PC-9 (cell line): ENCODE measurements at regions not wholly inside any gene's neighbourhood (a gene's known extent, or its start where the extent isn't known, plus 50 kb on each side); places are given as distances from the start of the nearest gene placed in this dataset.
A peak's percentile ranks its signal among the peaks of the same experiment; 100 is the strongest.

Source experiments
- BruUV-seq: library from RNA; stranded (reverse); fragments of 400-500 nt; replicated peaks from 2 replicates; lab custom pipeline; 2021; lab: Mats Ljungman, UMichigan
- CTCF ChIA-PET: fragments of 300-600 bp; sonication (Branson Sonifier 250); formaldehyde crosslinking; loops from one replicate; lab custom pipeline; 2022; ENCODE audit warnings: antibody characterized with exemption; lab: Charles Lee
- POLR2A ChIA-PET: fragments of 300-600 bp; sonication (Branson Sonifier 250); formaldehyde crosslinking; loops from one replicate; lab custom pipeline; 2022; ENCODE audit warnings: antibody characterized with exemption; ENCODE audit not compliant: unreplicated experiment; lab: Charles Lee
- DNase-seq, 2 experiments: peaks; one replicate each; pipeline versions ENCODE4 v3.0.0 to v3.0.0-alpha.2; 2015 to 2022; ENCODE audit warnings: mixed read lengths in 1 of 2
- H2AFZ ChIP-seq: fragments of 200-600 bp; sonication (generic); 2 replicates; pipeline ENCODE4 v1.8.1; 2017; ENCODE audit warnings: antibody characterized with exemption
- H3F3A ChIP-seq: fragments of 200-600 bp; sonication (generic); 2 replicates; pipeline ENCODE4 v1.8.1; 2017; ENCODE audit warnings: antibody characterized with exemption, mild to moderate bottlenecking, low read depth; ENCODE audit not compliant: insufficient read depth
- H3K27ac ChIP-seq: fragments of 200-600 bp; sonication (generic); 2 replicates; pipeline ENCODE4 v1.6.1; 2016; ENCODE audit warnings: mixed run types
- H3K27me3 ChIP-seq: fragments of 200-600 bp; sonication (generic); 2 replicates; pipeline ENCODE4 v1.6.1; 2016; ENCODE audit warnings: low read depth, mixed run types; ENCODE audit not compliant: insufficient read depth
- H3K36me3 ChIP-seq: fragments of 200-600 bp; sonication (generic); 2 replicates; pipeline ENCODE4 v1.6.1; 2016; ENCODE audit warnings: low read depth, mixed run types
- H3K4me1 ChIP-seq: fragments of 200-600 bp; sonication (generic); replicated peaks from 2 replicates; pipeline ENCODE4 v1.6.1; 2016; ENCODE audit warnings: mixed run types; ENCODE audit not compliant: insufficient read depth
- H3K4me2 ChIP-seq: fragments of 200-600 bp; sonication (generic); 2 replicates; pipeline ENCODE4 v1.6.1; 2017; ENCODE audit warnings: mixed run types
- H3K4me3 ChIP-seq: fragments of 200-600 bp; sonication (generic); 2 replicates; pipeline ENCODE4 v1.6.1; 2016; ENCODE audit warnings: mixed run types
- H3K79me2 ChIP-seq: fragments of 200-600 bp; sonication (generic); 2 replicates; pipeline ENCODE4 v1.6.1; 2017; ENCODE audit warnings: low read depth, mixed run types
- H3K9me2 ChIP-seq: fragments of 200-600 bp; sonication (generic); 2 replicates; pipeline ENCODE4 v1.8.1; 2017; ENCODE audit warnings: mild to moderate bottlenecking; ENCODE audit not compliant: insufficient read depth
- H3K9me3 ChIP-seq: fragments of 200-600 bp; sonication (generic); 2 replicates; pipeline ENCODE4 v1.8.1; 2016; ENCODE audit warnings: low read depth; ENCODE audit not compliant: insufficient read depth
- H4K20me1 ChIP-seq: fragments of 200-600 bp; sonication (generic); 2 replicates; pipeline ENCODE4 v1.8.1; 2017; ENCODE audit not compliant: insufficient read depth
- CTCF ChIP-seq: fragments of 200-600 bp; sonication (generic); conservative IDR thresholded peaks from 2 replicates; pipeline ENCODE4 v1.6.1; 2017; ENCODE audit warnings: mixed run types, antibody characterized with exemption, mild to moderate bottlenecking, moderate library complexity
- EZH2 ChIP-seq: fragments of 200-600 bp; sonication (generic); IDR thresholded peaks from 2 replicates; pipeline ENCODE4 v1.8.0; 2017; ENCODE audit warnings: antibody characterized with exemption, low read depth
- intact Hi-C: fragments of 100-400 bp; cut with micrococcal nuclease; formaldehyde crosslinking; loops from one replicate; pipeline ENCODE4 v1.10.0; 2022; ENCODE audit not compliant: unreplicated experiment

- Histone ChIP-seq H3K9me3 (no peaks in the 10 kb centered on the region; the same call in 1 of the 2 replicates), H4K20me1 (no peaks in the 10 kb centered on the region), H3K27ac (no peak overlapping the region), H3K4me2 (no peak overlapping the region), H3F3A (peaks cover 3% of the 10 kb centered on the region), H3K9me2 (no peaks in the 10 kb centered on the region), H3K27me3 (no peaks in the 10 kb centered on the region), H3K36me3 (no peaks in the 10 kb centered on the region), H3K4me1 (peaks cover 18% of the 10 kb centered on the region), H2AFZ (peak overlapping the region; percentile 29; the same call in 1 of the 2 replicates), H3K79me2 (no peaks in the 10 kb centered on the region), H3K4me3 (no peak overlapping the region)
- POLR2A ChIA-PET, result interaction anchor here (0.5 kb wide), 1 partner anchor 372 kb away, joined by 3 read pairs; no protein-coding TSS in a partner anchor
- TF ChIP-seq CTCF (no peak), EZH2 (no peak)
- CTCF ChIA-PET, result no interaction called here
- DNase-seq, result no peak
- no TSS peak for BruUV-seq
- intact Hi-C loops, result no loop called here
These were observed 101.1 kb downstream of the CT47B1 start for GRCh38 chrX:120774606-120775005.

GRCh38 chrX:120773801-120774200, 101.9 kb downstream of the CT47B1 start:
- ChIA-PET POLR2A (no interaction called here), CTCF (no interaction called here)
- H3K4me1 ChIP-seq, result peaks cover 26% of the 10 kb centered on the region
- no peaks in the 10 kb centered on the region for H3K79me2 ChIP-seq
- H2AFZ ChIP-seq, result no peak overlapping the region
- no peaks in the 10 kb centered on the region for H3K36me3 ChIP-seq
- no peak overlapping the region for H3K4me2 ChIP-seq
- no peaks in the 10 kb centered on the region for H3K9me2 ChIP-seq
- H4K20me1 ChIP-seq, result no peaks in the 10 kb centered on the region
- no peak for TF ChIP-seq EZH2
- no peak for TF ChIP-seq CTCF
- no peaks in the 10 kb centered on the region; the same call in 1 of the 2 replicates for H3K9me3 ChIP-seq
- peaks cover 10% of the 10 kb centered on the region for H3F3A ChIP-seq
- no peak overlapping the region for H3K4me3 ChIP-seq
- H3K27me3 ChIP-seq, result no peaks in the 10 kb centered on the region
- no TSS peak for BruUV-seq
- no peak for DNase-seq
- intact Hi-C loops, result no loop called here
- H3K27ac ChIP-seq, result no peak overlapping the region

- no TSS peak for BruUV-seq
- H3K27me3 ChIP-seq, result no peaks in the 10 kb centered on the region
- CTCF ChIA-PET, result interaction anchor here (0.6 kb wide), 1 partner anchor 35 kb away, joined by 4 read pairs; no protein-coding TSS in a partner anchor
These were observed 105.9 kb downstream of the CT47B1 start for GRCh38 chrX:120769576-120770341.

More at GRCh38 chrX:120769576-120770341, 105.9 kb downstream of the CT47B1 start:
- H3K27ac ChIP-seq, result peak overlapping the region; percentile 82
- POLR2A ChIA-PET, result no interaction called here
- no peaks in the 10 kb centered on the region for H3K36me3 ChIP-seq
- DNase-seq, result peak; percentile 33 to 89
- H3K79me2 ChIP-seq, result no peaks in the 10 kb centered on the region
- H3K4me1 ChIP-seq, result peaks cover 36% of the 10 kb centered on the region
- H4K20me1 ChIP-seq, result no peaks in the 10 kb centered on the region
- no peaks in the 10 kb centered on the region; the same call in 1 of the 2 replicates for H3K9me3 ChIP-seq
- no peaks in the 10 kb centered on the region for H3K9me2 ChIP-seq
- no peak for TF ChIP-seq EZH2
- TF ChIP-seq CTCF, result peak; percentile 62
- no peak overlapping the region for H3K4me3 ChIP-seq
- intact Hi-C loops, result loop anchor here (1.0 to 2.0 kb wide), 5 partner anchors 34 to 271 kb away; partner anchors contain the start of gene C1GALT1C1
- H3F3A ChIP-seq, result peaks cover 20% of the 10 kb centered on the region
- peak overlapping the region; percentile 26; the same call in 1 of the 2 replicates for H3K4me2 ChIP-seq
- H2AFZ ChIP-seq, result no peak overlapping the region
